HG03442 (cell line): ENCODE measurements at regions not wholly inside any gene's neighbourhood (a gene's known extent, or its start where the extent isn't known, plus 50 kb on each side); places are given as distances from the start of the nearest gene placed in this dataset.
"Not testable (repeated sequence)": the region's sequence is repeated elsewhere in the genome, so short reads cannot be mapped to it uniquely, and the experiment has no call there.

Experiments used
- ATAC-seq: cut with Tn5 transposase; IDR thresholded peaks from one replicate; pipeline ENCODE4 v1.9.1; 2021; ENCODE audit warnings: mild to moderate bottlenecking, moderate library complexity; ENCODE audit not compliant: unreplicated experiment

GRCh38 chr5:57774439-57774838 lies 291.8 kb upstream of the ACTBL2 start:
- ATAC-seq = no peak

GRCh38 chr5:57772512-57772911 lies 289.9 kb upstream of the ACTBL2 start:
- no peak for ATAC-seq

- ATAC-seq = no peak
Observed at GRCh38 chr5:57770039-57770438, 287.4 kb upstream of the ACTBL2 start.

- no peak for ATAC-seq
Observed at GRCh38 chr5:57768745-57769144, 286.1 kb upstream of the ACTBL2 start.

- ATAC-seq = no peak
Observed at GRCh38 chr5:57764479-57765089, 282.0 kb upstream of the ACTBL2 start.

GRCh38 chr5:57761513-57761912 lies 278.9 kb upstream of the ACTBL2 start:
- ATAC-seq = no peak

- no peak for ATAC-seq
Observed at GRCh38 chr5:57754616-57755015, 272.0 kb upstream of the ACTBL2 start.

- no peak for ATAC-seq
Observed at GRCh38 chr5:57753446-57753845, 270.8 kb upstream of the ACTBL2 start.

GRCh38 chr5:57751710-57752109 lies 269.1 kb upstream of the ACTBL2 start:
- ATAC-seq = no peak

- no peak for ATAC-seq
Observed at GRCh38 chr5:57750891-57751290, 268.3 kb upstream of the ACTBL2 start.

GRCh38 chr5:57750282-57750681 lies 267.7 kb upstream of the ACTBL2 start:
- no peak for ATAC-seq

- no peak for ATAC-seq
Observed at GRCh38 chr5:57749396-57749795, 266.8 kb upstream of the ACTBL2 start.

GRCh38 chr5:57745700-57746651 lies 263.4 kb upstream of the ACTBL2 start:
- no peak for ATAC-seq

- ATAC-seq = no peak
Observed at GRCh38 chr5:57745029-57745428, 262.4 kb upstream of the ACTBL2 start.

GRCh38 chr5:57741336-57741735 lies 258.7 kb upstream of the ACTBL2 start:
- no peak for ATAC-seq

GRCh38 chr5:57738787-57739186 lies 256.2 kb upstream of the ACTBL2 start:
- no peak for ATAC-seq

GRCh38 chr5:57738301-57738700 lies 255.7 kb upstream of the ACTBL2 start:
- no peak for ATAC-seq

- ATAC-seq = no peak
Observed at GRCh38 chr5:57736716-57737115, 254.1 kb upstream of the ACTBL2 start.

GRCh38 chr5:57735279-57736153 lies 252.9 kb upstream of the ACTBL2 start:
- ATAC-seq = not testable (repeated sequence)

GRCh38 chr5:57734296-57734695 lies 251.7 kb upstream of the ACTBL2 start:
- ATAC-seq = no peak

- no peak for ATAC-seq
Observed at GRCh38 chr5:57727591-57727990, 245.0 kb upstream of the ACTBL2 start.
